ENCODE measurements at regions not wholly inside any gene's neighbourhood (a gene's known extent, or its start where the extent isn't known, plus 50 kb on each side); places are given as distances from the start of the nearest gene placed in this dataset.

GRCh38 chr1:204792354-204792692 is 78.3 kb upstream of the NFASC start:
- TF ChIP-seq EGR1 (IDR thresholded peaks at IDR 0.05; ENCODE audit: low read depth), result no peak
- TF ChIP-seq FOSL1 (IDR thresholded peaks at IDR 0.05; ENCODE audit: low read depth), result no peak
- TF ChIP-seq ZNF274 (IDR thresholded peaks at IDR 0.05; ENCODE audit: low read depth, low read length), result no peak
- no peak for TF ChIP-seq ZBTB33 (IDR thresholded peaks at IDR 0.05; ENCODE audit: extremely low read depth, insufficient replicate concordance, low read length)
- TF ChIP-seq ELF1 (IDR thresholded peaks at IDR 0.05; ENCODE audit: borderline replicate concordance, low read depth), result no peak
- no peak for TF ChIP-seq RAD21 (IDR thresholded peaks at IDR 0.05; ENCODE audit: low read depth)
- no peak for TF ChIP-seq JUND (IDR thresholded peaks at IDR 0.05)
- no peak for TF ChIP-seq YY1 (IDR thresholded peaks at IDR 0.05; ENCODE audit: extremely low read depth, insufficient replicate concordance, low read depth, low read length)
- TF ChIP-seq POLR2A (IDR thresholded peaks at IDR 0.05; ENCODE audit: borderline replicate concordance, extremely low read depth, insufficient read depth, insufficient read length), result no peak
- TF ChIP-seq ZFX (IDR thresholded peaks at IDR 0.05), result no peak
- no peak for TF ChIP-seq REST (IDR thresholded peaks at IDR 0.05; ENCODE audit: low read depth)
- TF ChIP-seq SP1 (IDR thresholded peaks at IDR 0.05; ENCODE audit: low read depth), result no peak
- Histone ChIP-seq H3K27me3 (ENCODE audit: insufficient read depth, low read length) (peaks cover 26% of the 10 kb centered on the region; the same call in 1 of the 2 replicates), H4K20me1 (ENCODE audit: insufficient read depth) (no peaks in the 10 kb centered on the region), H3K4me1 (ENCODE audit: control insufficient read depth in 1 of 2, insufficient read depth in 2 of 2, low read length in 2 of 2) (0 out of 4 replicates have a peak, but pooled peaks cover 0 to 5% of the 10 kb centered on the region in 2 experiments), H2AFZ (ENCODE audit: low read depth, low read length, poor library complexity, severe bottlenecking) (no peak overlapping the region), H3K9me3 (ENCODE audit: control insufficient read depth in 1 of 2, insufficient read depth in 1 of 2, low read depth in 1 of 2, low read length in 2 of 2) (no peaks in the 10 kb centered on the region), H3K9ac (ENCODE audit: low read length) (no peak overlapping the region), H3K9me2 (ENCODE audit: insufficient read depth) (no peaks in the 10 kb centered on the region), H3K36me3 (ENCODE audit: control insufficient read depth in 1 of 2, insufficient read depth in 2 of 2, low read length in 2 of 2) (no peaks in the 10 kb centered on the region), H3K4me3 (replicated peaks in 1 of 2; ENCODE audit: low read depth in 1 of 2, low read length in 2 of 2) (no peak overlapping the region), H3K4me2 (ENCODE audit: low read length) (no peak overlapping the region), H3K27ac (ENCODE audit: low read depth, low read length) (no peak overlapping the region), H3K79me2 (ENCODE audit: insufficient read depth, low read length) (no peaks in the 10 kb centered on the region)
- BruUV-seq (replicated peaks), result no TSS peak
- ATAC-seq (no peak), DNase-seq (ENCODE audit: low read depth, low spot score) (no peak)
- intact Hi-C loops (cut with micrococcal nuclease), result no loop called here
- RAD21 ChIA-PET (ENCODE audit: low non-redundant PET in 1 of 2, low total read pairs in 2 of 2, uncharacterized antibody in 2 of 2, unreplicated experiment in 2 of 2), result no interaction called here
- POLR2A ChIA-PET, result interaction anchor here (0.7 kb wide), 1 partner anchor 286 kb away, joined by 3 read pairs; no protein-coding TSS in a partner anchor
- CTCF ChIA-PET, result interaction anchor here (0.6 to 3.0 kb wide), 24 partner anchors 8 to 402 kb away, joined by 3 to 28 read pairs (median 4); no protein-coding TSS in a partner anchor
